Stimulated activated CD8-positive, alpha-beta memory T cell treated with anti-CD3 and anti-CD28 coated beads, Interleukin-4, amount 100 ng/mL, for 24 hours (primary cell): ENCODE measurements at regions not wholly inside any gene's neighbourhood (a gene's known extent, or its start where the extent isn't known, plus 50 kb on each side); places are given as distances from the start of the nearest gene placed in this dataset.

Experiments
- DNase-seq: peaks from one replicate; pipeline ENCODE4 v3.0.0-alpha.2; 2020; ENCODE audit warnings: low read depth

GRCh38 chr2:219998714-219999227 is 371.3 kb downstream of the SLC4A3 start:
- DNase-seq, result no peak

DNA sequence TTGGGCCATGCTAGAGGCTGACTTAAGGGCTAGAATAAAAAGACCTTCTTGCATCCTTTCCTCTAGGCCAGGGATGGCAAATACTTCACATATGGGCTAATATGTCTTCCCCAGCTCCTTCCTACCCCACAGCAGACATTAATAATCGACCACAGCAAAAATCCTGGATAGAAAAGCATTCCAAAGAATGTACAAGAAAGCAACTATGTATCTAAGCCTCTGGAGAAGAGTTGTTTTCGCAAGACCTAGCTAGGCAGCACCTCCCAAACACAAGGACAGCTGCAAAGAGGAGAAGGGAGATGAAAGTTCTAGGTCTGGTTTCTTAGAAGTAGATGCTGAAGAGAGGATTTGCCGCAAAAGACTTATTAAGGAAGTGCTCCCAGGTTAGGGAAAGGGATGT is 372.6 kb downstream of the SLC4A3 start:
- no peak for DNase-seq

DNA sequence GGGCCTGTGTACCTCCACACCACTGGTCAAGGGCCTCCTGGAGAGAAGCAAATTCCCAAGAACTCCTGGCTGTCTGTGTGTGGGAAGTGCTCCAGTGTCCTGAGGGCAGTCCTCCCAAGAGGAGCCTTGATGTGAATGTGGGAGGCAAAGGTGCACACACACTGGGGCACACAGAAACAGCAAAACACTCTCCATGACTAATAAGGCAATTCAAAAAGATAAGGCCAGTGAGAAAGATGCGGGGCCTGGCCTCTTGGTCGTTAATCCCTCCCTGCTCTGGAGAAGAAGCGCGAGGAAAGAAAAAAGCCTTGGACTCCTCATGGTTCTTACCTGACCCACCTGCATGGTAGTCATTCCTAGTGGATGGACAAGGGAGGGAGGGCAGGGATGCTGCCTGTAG is 373.2 kb downstream of the SLC4A3 start:
- DNase-seq, result no peak

DNA sequence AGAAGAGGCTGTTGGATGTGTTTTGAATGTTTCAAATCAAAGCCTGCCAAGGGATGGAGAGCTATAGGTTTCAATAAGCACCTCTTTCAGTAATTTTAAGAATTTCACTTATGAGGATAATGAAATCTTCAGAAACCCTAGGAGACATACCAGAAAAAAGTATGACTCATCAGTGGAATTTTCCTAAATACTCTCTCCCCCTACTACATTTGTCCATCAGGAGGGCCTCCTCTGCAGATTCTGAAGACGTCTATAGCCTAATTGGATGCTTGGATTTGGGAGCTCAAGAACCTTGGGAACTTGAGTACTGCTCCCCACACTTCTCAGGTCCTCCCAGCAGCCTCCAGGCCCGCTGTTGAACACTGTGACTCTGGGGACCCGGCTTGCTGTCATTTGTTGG is 374.3 kb downstream of the SLC4A3 start:
- DNase-seq, result no peak

DNA sequence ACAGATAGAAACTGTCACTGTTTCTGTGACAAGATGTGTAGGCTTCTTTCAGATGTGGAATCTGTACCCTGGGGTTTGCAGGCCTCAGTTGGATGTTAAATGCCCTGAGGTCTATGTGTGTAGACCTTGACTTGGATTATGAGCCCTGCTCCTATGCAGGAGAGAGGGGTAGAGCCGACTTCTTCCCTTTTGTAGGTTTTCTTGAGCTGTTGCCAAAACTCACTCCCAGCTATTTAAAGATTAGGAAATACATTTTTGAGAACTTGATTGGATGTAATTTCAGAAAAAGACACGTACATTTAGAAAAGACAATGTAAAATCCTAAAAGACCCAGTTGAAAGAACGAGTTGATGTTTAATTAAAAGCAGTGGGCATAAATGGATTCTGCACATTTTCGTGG is 374.8 kb downstream of the SLC4A3 start:
- no peak for DNase-seq

- no peak for DNase-seq
Measured at GRCh38 chr2:220002699-220003098, 375.3 kb downstream of the SLC4A3 start.

- no peak for DNase-seq
Measured at GRCh38 chr2:220005362-220005761, 377.9 kb downstream of the SLC4A3 start.

GRCh38 chr2:220006152-220006621 is 378.8 kb downstream of the SLC4A3 start:
- no peak for DNase-seq

DNA sequence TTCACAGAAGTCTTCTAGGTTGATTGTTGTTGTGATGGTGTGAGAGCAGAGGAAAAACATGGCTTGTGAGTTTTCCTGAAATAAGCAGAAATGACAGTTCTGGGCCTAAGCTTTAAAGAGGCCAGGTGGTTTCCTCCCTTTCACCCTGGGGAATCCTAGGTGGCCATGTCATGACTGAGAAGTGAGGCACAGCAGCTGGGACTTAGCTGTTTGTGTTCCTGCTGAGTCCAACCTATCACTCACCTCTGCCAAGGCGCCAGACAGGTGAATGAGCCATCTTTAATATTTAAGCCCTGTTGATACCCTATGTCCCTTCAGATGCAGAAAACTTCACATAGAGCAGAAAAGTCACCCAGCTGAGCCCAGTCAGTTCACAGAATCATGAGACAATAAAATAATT is 384.4 kb downstream of the SLC4A3 start:
- DNase-seq, result no peak

DNA sequence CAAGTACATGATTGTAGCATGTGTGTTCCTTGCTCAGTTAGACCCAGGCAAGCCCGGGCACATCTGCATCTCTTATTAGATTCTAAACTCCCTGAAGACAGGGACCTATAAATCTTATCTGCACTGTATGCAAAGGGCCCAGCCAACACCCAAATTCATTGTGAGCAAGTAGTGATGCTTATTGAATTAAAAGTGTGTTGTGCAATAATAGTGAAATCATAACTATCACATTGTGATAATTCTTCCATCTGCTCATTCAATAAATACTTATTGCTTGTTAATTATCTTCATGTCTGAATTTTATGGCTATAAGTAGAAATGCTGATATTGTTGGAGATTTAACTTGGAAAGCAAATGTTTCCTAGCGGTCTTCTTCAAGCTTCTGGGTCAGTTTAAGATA is 387.5 kb downstream of the SLC4A3 start:
- DNase-seq, result no peak

DNA sequence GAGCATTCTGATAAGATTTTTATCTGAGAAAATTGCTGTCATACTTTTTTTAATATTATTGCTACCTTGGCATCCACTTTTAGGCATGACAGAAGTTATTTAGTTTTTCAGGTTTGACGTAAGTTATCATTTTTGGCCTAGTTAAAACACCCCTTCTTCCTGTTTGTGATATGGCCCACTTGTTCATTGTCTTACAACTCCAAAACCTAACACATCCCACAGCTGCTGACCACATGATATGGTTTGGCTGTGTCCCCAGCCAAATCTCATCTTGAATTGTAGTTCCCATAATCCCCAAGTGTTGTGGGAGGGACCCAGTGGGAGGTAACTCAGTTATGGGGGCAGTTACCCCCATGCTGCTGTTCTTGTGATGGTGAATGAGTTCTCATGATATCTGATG is 388.1 kb downstream of the SLC4A3 start:
- DNase-seq, result no peak

DNA sequence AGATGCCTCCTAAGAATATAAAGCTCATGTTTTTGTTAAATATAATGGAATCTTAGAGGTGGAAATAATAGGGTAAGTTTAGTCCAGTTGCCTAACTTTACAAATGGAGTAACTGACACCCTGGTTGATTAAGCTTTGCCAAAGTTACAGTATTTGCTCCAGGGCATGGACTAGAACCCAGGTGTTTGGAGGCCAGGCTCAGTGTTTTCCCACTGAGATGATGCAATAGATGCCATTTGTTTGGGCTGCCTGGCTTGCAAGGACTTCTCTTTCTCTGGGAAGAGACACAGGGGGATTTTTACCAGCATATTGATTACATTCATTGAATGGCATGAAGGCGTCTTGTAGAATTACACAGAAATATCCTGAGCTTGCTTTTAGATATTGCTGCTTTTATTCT is 397.8 kb downstream of the SLC4A3 start:
- no peak for DNase-seq

DNA sequence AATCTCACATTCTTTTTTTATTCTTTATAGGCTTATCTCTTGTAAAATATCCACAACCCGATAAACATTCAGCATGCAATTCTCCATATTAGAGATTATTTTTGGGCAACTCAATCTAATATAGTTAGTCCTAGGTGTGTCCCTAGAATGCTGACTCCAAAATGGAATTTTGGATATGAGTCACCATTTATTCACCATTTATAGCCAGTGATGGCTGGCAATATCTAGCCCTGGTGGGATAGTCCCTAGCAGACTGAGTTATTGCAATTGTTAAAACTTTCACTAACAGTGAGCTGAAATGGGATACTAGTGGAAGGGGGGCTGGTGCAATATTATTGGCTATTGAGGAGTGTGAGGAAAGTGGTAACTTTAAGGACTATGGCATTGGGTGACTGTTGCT is 401.6 kb downstream of the SLC4A3 start:
- no peak for DNase-seq

DNA sequence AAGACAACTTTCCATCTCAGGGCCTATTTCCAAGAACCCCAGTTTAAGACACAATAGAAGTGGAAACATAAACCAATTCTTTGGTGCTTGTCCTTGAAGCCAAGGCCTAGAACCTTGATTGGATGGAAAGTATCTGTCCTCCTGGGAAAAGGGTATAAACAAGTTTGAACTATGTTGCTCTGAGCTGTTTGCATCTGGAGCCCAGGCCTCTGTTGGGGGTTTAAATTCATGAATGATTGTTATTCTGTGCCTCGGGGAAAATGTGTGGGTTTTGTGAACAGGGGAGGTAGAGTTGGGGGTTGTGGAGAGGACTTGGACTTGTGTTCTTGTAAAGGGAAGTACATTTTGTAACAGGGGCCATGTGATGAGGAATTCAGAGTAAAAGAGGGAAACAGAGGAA is 406.1 kb downstream of the SLC4A3 start:
- no peak for DNase-seq

DNA sequence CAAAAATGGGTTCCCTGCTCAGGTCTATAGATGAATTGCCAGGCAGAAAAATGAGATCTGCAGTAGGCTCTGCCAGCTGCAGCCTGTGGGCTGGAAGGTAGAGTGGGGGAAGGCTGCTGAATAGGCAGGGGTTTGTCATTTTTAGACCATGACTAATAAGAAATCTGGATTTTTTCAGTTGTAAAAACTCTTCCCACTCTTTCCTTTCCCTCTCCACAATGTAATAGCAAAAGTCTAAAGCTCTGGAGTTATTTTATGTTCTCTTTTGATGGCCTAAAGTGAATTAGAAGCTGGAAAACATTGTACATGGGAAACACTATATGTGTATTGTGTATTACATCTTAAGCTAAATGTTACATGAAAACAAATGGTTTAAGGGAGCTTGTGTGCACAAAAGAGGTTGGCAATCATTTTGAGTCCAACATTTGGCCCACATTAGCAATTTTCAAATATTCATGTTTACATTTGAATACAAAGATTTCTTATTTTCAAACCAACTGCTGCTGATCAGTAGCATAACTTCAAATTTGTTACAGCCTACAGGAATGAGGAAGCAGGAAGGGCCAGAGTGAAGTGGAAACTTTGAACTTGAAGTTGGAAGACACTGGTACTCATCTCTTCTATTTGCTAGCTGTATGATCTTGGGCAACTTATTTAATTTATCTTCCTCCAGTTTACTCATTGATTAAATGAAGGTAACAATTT is 407.1 kb downstream of the SLC4A3 start:
- DNase-seq, result no peak

DNA sequence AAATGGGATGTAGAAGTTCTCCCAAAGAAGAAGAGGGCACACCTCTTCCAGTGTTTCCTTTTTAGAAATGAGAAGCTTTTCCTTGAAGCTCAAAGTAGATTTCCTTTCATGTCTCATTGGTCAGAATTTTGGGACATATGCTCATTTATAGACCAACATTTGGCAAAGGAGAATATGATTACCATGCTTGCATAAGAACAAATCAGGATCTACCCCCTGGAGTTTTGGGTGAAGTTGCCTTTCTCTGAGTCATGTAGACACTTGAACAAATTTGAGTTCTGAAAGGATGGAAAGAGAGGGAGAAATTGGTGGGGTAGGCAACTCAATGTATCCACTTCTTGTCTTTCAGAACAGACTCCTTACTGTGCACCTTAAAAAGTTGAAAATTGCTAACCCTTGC is 409.0 kb downstream of the SLC4A3 start:
- DNase-seq, result no peak

GRCh38 chr2:220040346-220040745 is 412.9 kb downstream of the SLC4A3 start:
- DNase-seq, result no peak

DNA sequence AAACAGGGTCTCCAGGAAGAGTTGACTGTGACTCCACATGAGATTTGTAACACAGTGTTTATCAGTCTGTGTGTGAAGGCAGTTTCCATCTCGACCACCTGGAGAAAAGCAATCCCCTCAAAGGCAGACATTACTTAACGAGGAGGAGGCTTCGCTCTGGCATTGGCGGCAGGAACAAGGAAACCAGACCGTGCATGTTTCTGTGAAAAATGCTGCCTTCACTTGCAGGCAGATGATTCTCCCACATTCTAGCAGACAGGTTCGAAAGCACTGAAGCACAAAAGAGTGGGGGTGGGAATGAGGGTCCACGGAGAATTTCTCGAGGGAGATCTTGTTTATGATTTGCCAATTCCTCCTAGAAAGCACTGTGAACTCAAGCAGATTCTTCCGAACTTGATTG is 414.0 kb downstream of the SLC4A3 start:
- DNase-seq, result no peak

- DNase-seq, result no peak
Measured at GRCh38 chr2:220043155-220043989, 415.9 kb downstream of the SLC4A3 start.

- no peak for DNase-seq
Measured at GRCh38 chr2:220043990-220044335, 416.5 kb downstream of the SLC4A3 start.

DNA sequence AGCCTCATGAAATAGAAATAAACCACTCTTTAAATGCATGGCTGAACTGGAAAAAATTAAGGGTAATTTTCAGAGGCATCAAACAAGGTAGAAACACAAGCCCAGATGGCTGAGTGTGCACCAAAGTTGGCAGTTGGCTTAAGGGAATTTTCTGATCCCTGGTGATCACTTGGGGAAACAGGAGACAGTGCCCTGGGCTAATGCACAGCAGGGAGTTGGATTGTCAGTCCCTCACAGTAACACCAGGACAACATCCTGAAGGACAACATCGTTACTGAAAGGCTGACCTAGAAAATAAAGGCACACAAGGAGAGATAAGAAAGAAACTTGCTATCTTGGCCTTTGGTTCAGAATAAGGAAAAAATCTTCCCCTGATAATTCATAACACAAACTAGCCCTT is 417.0 kb downstream of the SLC4A3 start:
- no peak for DNase-seq

DNA sequence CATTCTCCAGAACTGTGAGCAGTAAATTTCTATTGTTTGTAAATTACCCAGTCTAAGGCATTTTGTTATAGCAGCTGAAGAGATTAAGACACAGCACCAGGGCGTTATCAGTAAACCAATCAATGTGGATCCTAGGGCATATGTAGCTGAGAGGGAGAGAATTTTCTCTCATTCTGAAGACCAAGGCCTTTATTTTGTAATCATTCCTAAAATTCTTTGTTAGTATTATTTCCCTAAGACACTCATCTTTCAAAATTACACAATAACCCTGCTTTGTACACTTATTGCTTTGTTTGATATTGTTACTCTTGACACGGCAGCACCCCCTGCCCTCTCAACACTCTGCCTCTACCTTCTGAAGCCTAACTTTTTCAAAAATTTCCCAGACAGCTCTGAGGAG is 419.1 kb downstream of the SLC4A3 start:
- DNase-seq, result no peak

GRCh38 chr2:220051716-220052115 is 424.3 kb downstream of the SLC4A3 start:
- no peak for DNase-seq

DNA sequence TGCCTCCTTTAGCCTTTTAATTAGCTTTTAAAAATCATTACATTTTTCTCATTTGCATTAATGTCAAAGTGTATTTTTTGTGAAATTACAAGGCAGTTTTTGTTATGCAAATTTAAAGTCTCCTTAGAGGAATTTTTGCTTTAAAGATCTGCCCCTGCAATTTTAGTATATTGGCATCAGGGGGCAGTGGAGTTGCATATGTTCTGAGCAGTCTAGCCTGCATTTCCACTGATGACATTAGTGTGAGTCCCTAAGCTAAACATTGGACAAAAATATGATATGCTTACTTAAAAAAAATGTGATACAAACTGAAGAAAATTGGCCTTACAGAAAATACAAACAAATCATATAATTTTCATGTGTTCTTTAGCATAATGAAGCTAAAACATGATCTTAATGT is 426.5 kb downstream of the SLC4A3 start:
- no peak for DNase-seq
